Spleen (tissue), 3 donors: ENCODE measurements at regions not wholly inside any gene's neighbourhood (a gene's known extent, or its start where the extent isn't known, plus 50 kb on each side); places are given as distances from the start of the nearest gene placed in this dataset.

Experiments used
- POLR2A ChIP-seq, 3 donors: fragments of 450-650 bp; IDR thresholded peaks; one replicate each; pipeline ENCODE4 v1.5.1; 2017; ENCODE audit warnings: antibody characterized with exemption in 3 of 3, mild to moderate bottlenecking in 1 of 3
- POLR2AphosphoS5 ChIP-seq, 3 donors: sonication (generic); formaldehyde crosslinking; IDR thresholded peaks; one replicate each; pipeline ENCODE4 v1.5.1; 2017; ENCODE audit warnings: antibody characterized with exemption in 3 of 3

DNA sequence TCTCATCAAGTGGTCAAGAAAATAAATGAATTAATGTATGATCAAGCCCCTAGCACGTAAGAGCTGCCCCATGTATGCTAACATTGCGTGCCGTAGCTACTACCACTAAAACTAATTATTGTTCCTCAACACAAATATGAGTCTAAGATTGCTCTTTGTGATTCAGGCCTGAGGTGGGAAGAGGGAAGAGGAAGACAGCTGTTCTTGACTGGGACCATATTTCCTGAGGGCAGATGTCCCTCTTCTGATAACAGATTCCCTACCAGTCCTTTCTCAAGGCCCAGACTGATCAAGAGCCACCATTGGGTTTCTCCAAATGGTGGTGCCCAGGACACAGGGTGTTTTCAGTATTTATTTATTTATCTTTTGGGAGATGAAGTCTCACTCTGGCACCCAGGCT is 87.2 kb upstream of the CADM1 start:
- TF ChIP-seq POLR2AphosphoS5 (IDR thresholded peaks at IDR 0.05) (no peak), POLR2A (IDR thresholded peaks at IDR 0.05) (no peak)
